ENCODE measurements at regions not wholly inside any gene's neighbourhood (a gene's known extent, or its start where the extent isn't known, plus 50 kb on each side); places are given as distances from the start of the nearest gene placed in this dataset.

DNA sequence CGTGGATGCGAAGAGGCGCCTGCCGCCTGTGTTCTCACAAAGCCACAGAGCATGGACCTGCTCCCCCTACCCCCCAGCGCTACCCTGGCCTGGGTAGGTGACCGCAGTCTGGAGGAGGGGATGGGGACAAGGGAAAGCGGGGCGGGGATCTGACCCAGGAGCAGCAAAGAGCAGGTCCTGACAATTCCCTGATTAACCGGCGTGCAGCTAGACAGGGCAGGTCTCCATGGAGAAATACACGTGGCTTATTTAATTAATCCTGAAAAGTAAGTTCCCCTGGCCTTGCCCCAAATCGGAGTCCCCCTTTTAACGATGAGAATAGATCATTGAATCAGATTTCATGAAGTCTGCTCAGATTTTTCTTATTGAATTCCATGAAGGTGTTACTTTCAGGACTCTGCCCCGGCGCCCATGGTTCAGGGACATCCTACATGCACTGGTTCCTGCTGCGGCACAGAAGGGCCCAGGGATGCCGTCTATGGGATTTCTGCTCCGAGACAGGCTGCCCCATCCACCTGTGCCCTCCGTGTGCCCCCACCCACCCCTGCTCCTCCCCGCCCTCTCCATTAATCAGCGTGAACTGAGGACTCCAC is 251.0 kb upstream of the SFSWAP start:
- TF ChIP-seq, protein P1, sequence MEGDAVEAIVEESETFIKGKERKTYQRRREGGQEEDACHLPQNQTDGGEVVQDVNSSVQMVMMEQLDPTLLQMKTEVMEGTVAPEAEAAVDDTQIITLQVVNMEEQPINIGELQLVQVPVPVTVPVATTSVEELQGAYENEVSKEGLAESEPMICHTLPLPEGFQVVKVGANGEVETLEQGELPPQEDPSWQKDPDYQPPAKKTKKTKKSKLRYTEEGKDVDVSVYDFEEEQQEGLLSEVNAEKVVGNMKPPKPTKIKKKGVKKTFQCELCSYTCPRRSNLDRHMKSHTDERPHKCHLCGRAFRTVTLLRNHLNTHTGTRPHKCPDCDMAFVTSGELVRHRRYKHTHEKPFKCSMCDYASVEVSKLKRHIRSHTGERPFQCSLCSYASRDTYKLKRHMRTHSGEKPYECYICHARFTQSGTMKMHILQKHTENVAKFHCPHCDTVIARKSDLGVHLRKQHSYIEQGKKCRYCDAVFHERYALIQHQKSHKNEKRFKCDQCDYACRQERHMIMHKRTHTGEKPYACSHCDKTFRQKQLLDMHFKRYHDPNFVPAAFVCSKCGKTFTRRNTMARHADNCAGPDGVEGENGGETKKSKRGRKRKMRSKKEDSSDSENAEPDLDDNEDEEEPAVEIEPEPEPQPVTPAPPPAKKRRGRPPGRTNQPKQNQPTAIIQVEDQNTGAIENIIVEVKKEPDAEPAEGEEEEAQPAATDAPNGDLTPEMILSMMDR (IDR thresholded peaks at IDR 0.05; ENCODE audit: low read depth, low read length) = no peak

GRCh38 chr12:131460520-131460919 is 250.4 kb upstream of the SFSWAP start:
- DNase-seq (ENCODE audit: extremely low read depth, low read depth) = no peak
- TF ChIP-seq, protein P1 (IDR thresholded peaks at IDR 0.05; ENCODE audit: low read depth, low read length) = no peak

More for the DNA sequence above, 251.0 kb upstream of the SFSWAP start:
- no peak for DNase-seq (ENCODE audit: extremely low read depth, low read depth)

- no peak for DNase-seq (ENCODE audit: extremely low read depth, low read depth)
- TF ChIP-seq, protein P1 (IDR thresholded peaks at IDR 0.05; ENCODE audit: low read depth, low read length) = no peak
These were observed 249.8 kb upstream of the SFSWAP start for GRCh38 chr12:131461096-131461495.

GRCh38 chr12:131463174-131463573 is 247.7 kb upstream of the SFSWAP start:
- TF ChIP-seq, protein P1 (IDR thresholded peaks at IDR 0.05; ENCODE audit: low read depth, low read length) = no peak
- DNase-seq (ENCODE audit: extremely low read depth, low read depth) = no peak

DNA sequence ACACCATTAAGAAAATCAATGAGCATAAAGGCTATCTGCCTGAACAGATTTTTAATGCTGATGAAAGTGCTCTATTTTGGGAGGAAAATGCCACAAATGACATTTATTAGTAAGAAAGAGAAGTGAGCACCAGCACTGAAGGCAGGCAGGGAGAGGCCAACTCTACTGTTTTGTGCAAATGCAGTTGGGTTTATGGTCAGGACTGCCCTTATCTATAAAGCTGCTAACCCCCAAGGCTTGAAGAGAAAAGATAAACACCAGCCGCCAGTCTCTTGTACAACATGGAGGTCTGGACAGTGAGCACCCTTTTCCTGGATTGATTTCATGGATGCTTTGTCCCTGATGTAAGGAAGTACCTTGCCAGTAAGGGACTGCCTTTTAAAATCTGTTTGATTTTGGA is 246.8 kb upstream of the SFSWAP start:
- TF ChIP-seq, protein P1 (IDR thresholded peaks at IDR 0.05; ENCODE audit: low read depth, low read length) = no peak
- no peak for DNase-seq (ENCODE audit: extremely low read depth, low read depth)

- TF ChIP-seq, protein P1 (IDR thresholded peaks at IDR 0.05; ENCODE audit: low read depth, low read length) = no peak
- no peak for DNase-seq (ENCODE audit: extremely low read depth, low read depth)
These were observed 244.6 kb upstream of the SFSWAP start for GRCh38 chr12:131466306-131466705.

GRCh38 chr12:131466932-131467331 is 244.0 kb upstream of the SFSWAP start:
- no peak for DNase-seq (ENCODE audit: extremely low read depth, low read depth)
- TF ChIP-seq, protein P1 (IDR thresholded peaks at IDR 0.05; ENCODE audit: low read depth, low read length) = no peak
